Duodenal mucosa (tissue), 2 donors: ENCODE measurements at regions not wholly inside any gene's neighbourhood (a gene's known extent, or its start where the extent isn't known, plus 50 kb on each side); places are given as distances from the start of the nearest gene placed in this dataset.

Experiments
- H3K27ac ChIP-seq: one replicate; pipeline ENCODE4 v1.7.0; 2013; ENCODE audit warnings: low read depth, low read length
- H3K27me3 ChIP-seq, 2 donors: one replicate each; pipeline ENCODE4 v1.7.0; 2013; ENCODE audit warnings: low read length in 2 of 2, control low read depth in 1 of 2; ENCODE audit not compliant: insufficient read depth in 2 of 2, control insufficient read depth in 1 of 2
- H3K36me3 ChIP-seq, 2 donors: one replicate each; pipeline ENCODE4 v1.7.0; 2013; ENCODE audit warnings: low read length in 2 of 2, control low read depth in 1 of 2; ENCODE audit not compliant: insufficient read depth in 2 of 2, control insufficient read depth in 1 of 2
- H3K4me1 ChIP-seq, 2 donors: one replicate each; pipeline ENCODE4 v1.7.0; 2013; ENCODE audit warnings: low read length in 2 of 2, control low read depth in 1 of 2; ENCODE audit not compliant: insufficient read depth in 2 of 2, control insufficient read depth in 1 of 2
- H3K4me3 ChIP-seq, 2 donors: one replicate each; pipeline ENCODE4 v1.7.0; 2013; ENCODE audit warnings: low read length in 2 of 2, low read depth in 1 of 2
- H3K9ac ChIP-seq, 2 donors: one replicate each; pipeline ENCODE4 v1.7.0; 2013; ENCODE audit warnings: low read length in 2 of 2, low read depth in 1 of 2
- H3K9me3 ChIP-seq, 2 donors: one replicate each; pipeline ENCODE4 v1.7.0; 2013; ENCODE audit warnings: low read length in 2 of 2, control low read depth in 1 of 2; ENCODE audit not compliant: control insufficient read depth in 1 of 2

DNA sequence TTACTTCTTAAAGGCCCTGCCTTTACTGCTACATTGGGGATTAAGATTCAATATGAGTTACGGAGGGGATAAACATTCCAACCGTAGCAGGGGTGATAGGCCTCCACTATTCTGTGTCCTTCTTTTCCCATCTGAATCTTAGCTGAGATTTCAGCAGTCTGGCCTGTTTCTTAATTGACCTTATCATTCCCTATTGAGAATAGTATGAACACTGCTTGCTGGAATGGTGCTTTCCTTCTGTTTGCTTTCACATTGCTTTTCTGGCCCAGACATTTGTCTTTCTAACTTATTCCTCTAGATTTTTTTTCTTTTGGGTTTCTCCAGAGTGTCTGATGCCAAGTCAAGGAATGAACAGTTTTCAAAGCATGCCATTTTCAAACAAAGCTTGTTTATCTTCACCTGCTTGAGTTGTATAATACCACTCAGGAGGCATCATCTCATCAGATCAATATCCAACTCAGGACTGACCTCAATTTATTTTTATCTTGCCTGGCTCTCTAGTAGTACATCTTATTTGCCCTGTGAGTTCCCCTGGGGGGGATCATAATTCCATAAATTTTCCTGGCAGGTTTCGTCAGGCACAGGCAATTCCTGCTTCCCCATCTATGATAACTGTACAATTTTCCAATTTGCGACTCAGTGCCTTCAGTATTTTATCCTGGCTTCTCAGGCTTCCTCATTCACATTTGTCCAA, 161.1 kb upstream of the STT3B start:
- H3K4me3 ChIP-seq, result no peak overlapping the region
- no peak overlapping the region for H3K9ac ChIP-seq
- no peaks in the 10 kb centered on the region for H3K36me3 ChIP-seq
- H3K9me3 ChIP-seq, result no peaks in the 10 kb centered on the region
- no peak overlapping the region for H3K27ac ChIP-seq
- no peaks in the 10 kb centered on the region for H3K4me1 ChIP-seq
- no peaks in the 10 kb centered on the region for H3K27me3 ChIP-seq

- Histone ChIP-seq H3K36me3 (no peaks in the 10 kb centered on the region), H3K4me3 (no peak overlapping the region), H3K9me3 (no peaks in the 10 kb centered on the region), H3K27ac (no peak overlapping the region), H3K27me3 (no peaks in the 10 kb centered on the region), H3K4me1 (no peaks in the 10 kb centered on the region), H3K9ac (no peak overlapping the region)
These were observed 159.0 kb upstream of the STT3B start for GRCh38 chr3:31373681-31374080.

GRCh38 chr3:31377045-31377642, 155.6 kb upstream of the STT3B start:
- no peaks in the 10 kb centered on the region for H3K27me3 ChIP-seq
- no peaks in the 10 kb centered on the region for H3K9me3 ChIP-seq
- no peaks in the 10 kb centered on the region for H3K36me3 ChIP-seq
- no peak overlapping the region for H3K9ac ChIP-seq
- no peak overlapping the region for H3K4me3 ChIP-seq
- H3K4me1 ChIP-seq, result no peaks in the 10 kb centered on the region
- H3K27ac ChIP-seq, result no peak overlapping the region

DNA sequence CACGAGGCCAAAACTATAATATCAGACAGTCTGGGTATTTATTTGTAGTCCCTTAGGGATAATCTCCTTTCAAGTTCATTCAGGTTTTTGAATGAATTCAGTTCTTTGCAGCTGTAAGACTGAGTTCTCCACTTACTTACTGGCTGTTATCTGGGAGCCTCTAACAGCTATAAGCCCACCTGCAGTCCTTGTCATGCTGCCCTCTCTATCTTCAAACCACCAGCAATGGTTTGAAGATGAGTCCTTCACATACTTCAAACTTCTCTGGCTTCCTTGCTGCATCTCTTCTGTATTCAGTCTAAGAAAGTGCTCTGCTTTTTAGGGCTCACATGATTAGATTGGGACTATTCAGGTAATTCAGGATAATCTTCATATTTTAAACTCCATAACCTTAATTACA, 154.5 kb upstream of the STT3B start:
- H3K4me3 ChIP-seq, result no peak overlapping the region
- H3K4me1 ChIP-seq, result no peaks in the 10 kb centered on the region
- no peaks in the 10 kb centered on the region for H3K27me3 ChIP-seq
- no peaks in the 10 kb centered on the region for H3K36me3 ChIP-seq
- H3K9ac ChIP-seq, result no peak overlapping the region
- H3K9me3 ChIP-seq, result no peaks in the 10 kb centered on the region
- H3K27ac ChIP-seq, result no peak overlapping the region

- no peaks in the 10 kb centered on the region for H3K9me3 ChIP-seq
- no peak overlapping the region for H3K4me3 ChIP-seq
- no peaks in the 10 kb centered on the region for H3K27me3 ChIP-seq
- H3K36me3 ChIP-seq, result no peaks in the 10 kb centered on the region
- no peak overlapping the region for H3K27ac ChIP-seq
- no peaks in the 10 kb centered on the region for H3K4me1 ChIP-seq
- no peak overlapping the region for H3K9ac ChIP-seq
These were observed 153.1 kb upstream of the STT3B start for GRCh38 chr3:31379598-31379997.

DNA sequence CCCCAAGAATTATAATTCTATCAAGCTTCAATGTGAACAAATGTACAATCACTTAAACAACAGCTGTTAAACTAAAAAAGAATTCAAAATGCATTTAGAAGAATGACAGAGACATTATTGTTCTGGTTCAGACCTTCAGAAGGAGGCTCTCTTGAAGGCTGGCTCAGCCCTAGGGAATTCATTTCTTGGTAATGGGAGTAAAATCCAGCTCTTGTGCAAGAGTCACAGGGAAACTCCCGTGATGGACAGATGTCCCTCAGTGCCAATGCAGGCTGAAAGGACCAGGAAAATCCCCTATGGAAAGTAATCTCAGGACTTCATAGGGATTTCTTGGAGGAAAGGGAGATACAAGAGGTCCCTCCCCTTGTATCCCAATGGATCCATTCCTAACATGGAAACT, 149.9 kb upstream of the STT3B start:
- Histone ChIP-seq H3K9me3 (no peaks in the 10 kb centered on the region), H3K27ac (no peak overlapping the region), H3K36me3 (no peaks in the 10 kb centered on the region), H3K9ac (no peak overlapping the region), H3K4me3 (no peak overlapping the region), H3K27me3 (no peaks in the 10 kb centered on the region), H3K4me1 (no peaks in the 10 kb centered on the region)

- Histone ChIP-seq H3K4me3 (no peak overlapping the region), H3K27ac (no peak overlapping the region), H3K36me3 (no peaks in the 10 kb centered on the region), H3K9me3 (no peaks in the 10 kb centered on the region), H3K4me1 (no peaks in the 10 kb centered on the region), H3K9ac (no peak overlapping the region), H3K27me3 (no peaks in the 10 kb centered on the region)
These were observed 148.6 kb upstream of the STT3B start for GRCh38 chr3:31384117-31384516.

- H3K9ac ChIP-seq, result no peak overlapping the region
- H3K27me3 ChIP-seq, result no peaks in the 10 kb centered on the region
- no peaks in the 10 kb centered on the region for H3K4me1 ChIP-seq
- H3K9me3 ChIP-seq, result no peaks in the 10 kb centered on the region
- H3K36me3 ChIP-seq, result no peaks in the 10 kb centered on the region
- H3K4me3 ChIP-seq, result no peak overlapping the region
- H3K27ac ChIP-seq, result no peak overlapping the region
These were observed 142.8 kb upstream of the STT3B start for GRCh38 chr3:31389939-31390338.

GRCh38 chr3:31390466-31390865, 142.3 kb upstream of the STT3B start:
- no peak overlapping the region for H3K27ac ChIP-seq
- H3K4me1 ChIP-seq, result no peaks in the 10 kb centered on the region
- no peaks in the 10 kb centered on the region for H3K36me3 ChIP-seq
- H3K9ac ChIP-seq, result no peak overlapping the region
- no peaks in the 10 kb centered on the region for H3K9me3 ChIP-seq
- no peaks in the 10 kb centered on the region for H3K27me3 ChIP-seq
- no peak overlapping the region for H3K4me3 ChIP-seq

DNA sequence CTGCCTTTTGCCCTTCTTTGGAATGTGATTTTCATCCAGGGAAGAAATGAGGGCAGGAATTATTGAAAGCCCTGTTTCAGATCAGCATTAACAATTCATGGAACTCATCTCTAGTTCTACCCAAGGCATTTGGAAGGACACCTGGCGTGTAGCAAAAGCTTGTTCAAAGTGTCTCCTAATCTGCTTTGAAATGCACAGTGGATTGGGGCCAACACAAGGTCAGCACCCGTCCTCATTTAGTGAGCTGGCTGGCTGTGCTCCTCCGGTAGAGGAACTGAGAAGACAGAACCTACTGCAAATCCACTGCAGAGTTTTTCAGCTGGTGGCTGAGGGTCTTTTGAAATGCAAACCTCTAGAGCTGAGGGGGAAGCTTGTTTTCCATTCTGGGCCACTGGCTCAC, 141.6 kb upstream of the STT3B start:
- no peaks in the 10 kb centered on the region for H3K4me1 ChIP-seq
- no peaks in the 10 kb centered on the region for H3K9me3 ChIP-seq
- H3K9ac ChIP-seq, result no peak overlapping the region
- H3K36me3 ChIP-seq, result no peaks in the 10 kb centered on the region
- no peaks in the 10 kb centered on the region for H3K27me3 ChIP-seq
- no peak overlapping the region for H3K4me3 ChIP-seq
- H3K27ac ChIP-seq, result no peak overlapping the region
